RCC 7860 (cell line): ENCODE measurements at regions not wholly inside any gene's neighbourhood (a gene's known extent, or its start where the extent isn't known, plus 50 kb on each side); places are given as distances from the start of the nearest gene placed in this dataset.

Experiments used
- DNase-seq: peaks from one replicate; pipeline ENCODE4 v3.0.0-alpha.2; 2015; ENCODE audit warnings: low spot score
- FAIRE-seq: peaks from 2 replicates; lab custom pipeline; 2012; peaks lifted over from hg19 to GRCh38; lab: Jason Lieb, UNC

- no peak for FAIRE-seq
- DNase-seq: no peak
Observed at GRCh38 chr11:93959663-93960062, 61.5 kb upstream of the HEPHL1 start.

GRCh38 chr11:93963072-93963471 lies 58.1 kb upstream of the HEPHL1 start:
- DNase-seq (no peak), FAIRE-seq (no peak)

- no peak for DNase-seq
- no peak for FAIRE-seq
Observed at GRCh38 chr11:93967258-93967657, 53.9 kb upstream of the HEPHL1 start.

- DNase-seq (no peak), FAIRE-seq (no peak)
Observed at GRCh38 chr11:93967944-93968343, 53.2 kb upstream of the HEPHL1 start.

GRCh38 chr11:93969925-93970922 lies 50.9 kb upstream of the HEPHL1 start:
- DNase-seq: no peak

More at GRCh38 chr11:93969925-93970922, 50.9 kb upstream of the HEPHL1 start:
- FAIRE-seq: no peak
